Ammon's horn (tissue), 1 donor: ENCODE measurements at regions not wholly inside any gene's neighbourhood (a gene's known extent, or its start where the extent isn't known, plus 50 kb on each side); places are given as distances from the start of the nearest gene placed in this dataset.

ENCODE experiments used
- DNase-seq: peaks from one replicate; pipeline ENCODE4 v3.0.0-alpha.2; 2016; ENCODE audit warnings: low spot score

DNA sequence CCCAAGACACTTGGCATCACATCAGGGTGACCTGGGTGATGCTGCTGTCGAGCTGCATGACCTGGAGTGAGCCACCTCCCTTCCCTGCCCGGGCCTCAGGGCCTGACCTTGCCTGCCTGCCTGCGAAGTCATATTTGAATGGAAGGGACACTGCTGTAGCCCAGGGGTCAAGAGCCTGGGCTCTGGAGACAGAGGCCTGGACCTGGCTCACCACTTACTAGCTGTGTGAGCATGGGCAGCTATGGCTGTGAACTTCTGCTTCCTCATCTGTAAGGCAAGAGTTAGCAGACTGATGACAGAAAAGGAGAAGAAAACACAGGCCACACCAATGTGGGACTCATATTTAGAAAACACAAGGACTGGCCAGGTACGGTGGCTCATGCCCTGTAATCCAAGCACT, 118.7 kb downstream of the ZFP36L2 start:
- DNase-seq, result peak; percentile 58

DNA sequence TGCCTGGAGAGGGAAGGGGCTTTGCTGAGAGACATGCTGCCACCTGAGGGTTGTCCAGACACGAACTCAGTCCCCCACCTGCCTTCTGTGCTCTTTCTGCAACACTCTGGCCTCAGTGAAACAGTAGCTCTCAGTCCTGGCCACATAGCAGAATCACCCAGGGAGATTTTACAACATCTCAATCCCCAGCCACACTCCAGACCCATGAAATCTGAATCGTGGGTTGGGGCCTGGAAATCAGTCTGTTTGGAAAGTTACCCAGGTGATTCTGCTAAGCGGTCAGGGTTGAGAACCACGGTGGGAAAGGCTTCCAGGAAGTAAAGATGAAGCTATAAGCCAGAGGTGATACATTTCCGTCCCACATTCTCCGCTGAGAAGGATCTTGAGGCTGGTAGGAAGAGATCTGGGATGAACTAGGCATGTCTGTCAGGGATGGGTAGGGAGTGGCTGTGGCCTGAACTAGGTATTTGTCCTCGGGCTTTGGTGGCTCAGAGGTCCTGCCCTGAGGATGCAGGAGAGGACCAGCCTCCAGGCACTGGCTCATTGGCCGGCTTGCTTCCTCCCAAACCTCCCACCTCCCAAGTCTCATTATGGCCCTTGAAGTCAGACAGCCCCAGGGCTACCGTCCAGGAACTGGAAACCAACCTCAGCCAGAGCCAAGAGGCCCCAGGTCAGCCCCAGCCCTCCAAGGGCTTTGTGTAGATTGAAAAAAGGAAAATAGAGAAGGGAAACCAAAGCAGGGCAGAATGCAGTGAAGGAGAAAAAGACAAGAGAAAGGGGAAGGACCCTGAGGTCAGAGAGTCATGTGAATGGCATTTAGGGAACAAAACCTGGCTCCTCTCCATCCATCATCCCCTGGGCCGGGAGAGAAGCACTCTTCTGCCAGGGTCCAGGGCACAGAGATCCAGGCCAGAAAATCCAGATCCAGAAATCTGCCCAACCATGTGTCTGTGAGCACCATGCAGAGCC, 119.6 kb downstream of the ZFP36L2 start:
- DNase-seq, result peak; percentile 81

DNA sequence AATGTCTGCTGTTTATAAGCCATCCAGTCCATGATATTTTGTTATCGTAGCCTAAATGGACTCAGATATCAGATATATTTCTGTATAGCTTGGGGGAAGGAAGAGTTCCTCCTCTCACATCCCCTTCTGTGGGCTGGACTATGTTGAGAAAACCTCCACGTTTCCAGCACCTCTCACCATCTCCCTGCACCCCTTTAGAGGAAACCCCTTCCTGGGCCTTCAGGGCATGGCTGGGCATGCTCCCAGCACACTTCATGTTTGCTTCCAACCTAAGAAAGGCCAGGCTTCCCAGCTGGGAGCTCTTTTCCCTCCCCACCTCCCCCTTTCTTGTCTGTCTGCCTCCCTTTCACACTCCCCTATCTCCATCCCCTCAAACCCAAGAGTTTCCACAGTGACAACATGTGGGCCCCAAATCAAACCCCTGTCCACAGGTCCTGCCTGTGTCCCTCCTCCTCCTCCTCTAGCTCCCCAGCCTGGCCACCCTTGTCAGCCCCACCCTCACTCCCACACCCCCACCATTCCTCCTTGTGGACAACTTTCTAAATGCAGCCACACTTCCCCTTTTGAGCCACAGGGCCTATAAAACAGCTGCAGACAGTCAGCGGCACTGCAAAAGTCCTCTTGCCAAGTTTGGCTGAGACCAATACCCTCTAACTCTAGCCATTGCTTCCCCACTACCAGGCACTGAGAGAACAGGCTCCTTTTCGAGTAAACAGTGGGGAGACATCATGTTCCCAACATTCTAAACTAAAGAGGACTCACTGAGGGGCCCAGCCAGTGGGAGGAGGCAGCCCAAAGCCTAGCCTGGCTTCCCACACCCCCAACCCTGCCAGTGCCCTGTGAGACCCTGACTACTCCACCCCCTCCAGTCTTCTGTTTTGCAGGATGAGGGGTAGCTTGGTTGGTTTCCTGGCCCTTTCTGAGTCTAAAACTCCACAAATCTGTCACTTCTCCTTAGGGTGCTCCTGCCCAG, 120.5 kb downstream of the ZFP36L2 start:
- DNase-seq, result peak; percentile 74

DNA sequence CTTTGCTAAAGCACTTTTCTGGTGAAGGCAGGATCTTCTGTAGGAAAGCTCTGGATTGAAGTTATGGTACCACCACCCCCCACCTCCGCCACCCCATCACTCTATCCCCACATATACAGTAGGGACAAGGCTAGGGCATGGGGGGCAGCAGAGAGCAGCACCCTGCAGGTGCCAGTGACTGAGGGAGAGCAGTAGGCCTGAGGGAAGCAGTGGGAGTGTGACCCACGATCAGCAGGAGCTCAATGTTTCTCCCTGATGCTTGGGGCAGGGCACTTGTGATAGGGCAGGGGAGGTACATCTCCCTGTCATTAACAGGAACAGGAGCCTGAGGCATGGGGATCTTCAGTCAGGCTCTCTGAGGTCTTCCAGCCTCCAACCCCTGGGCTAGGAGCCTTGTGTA, 121.6 kb downstream of the ZFP36L2 start:
- DNase-seq, result no peak

DNA sequence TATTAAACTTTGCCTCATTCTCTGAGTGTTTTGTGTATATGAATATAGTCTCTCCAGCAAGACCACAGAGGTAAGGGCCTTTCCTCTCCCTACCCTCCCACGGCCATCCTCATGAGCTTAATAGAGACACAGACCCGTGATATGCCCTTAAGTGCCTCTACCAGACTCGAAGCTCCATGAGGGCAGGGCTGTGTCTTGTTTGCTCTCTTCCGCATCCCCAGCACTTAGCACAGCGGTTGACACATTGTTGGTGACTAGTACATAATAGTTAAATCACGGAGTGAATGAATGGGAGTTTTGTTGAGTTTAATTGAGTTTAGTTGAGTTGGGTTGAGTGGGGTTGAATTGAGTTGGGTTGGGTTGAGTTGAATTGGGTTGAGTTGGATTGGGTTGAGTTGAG, 122.3 kb downstream of the ZFP36L2 start:
- no peak for DNase-seq

DNA sequence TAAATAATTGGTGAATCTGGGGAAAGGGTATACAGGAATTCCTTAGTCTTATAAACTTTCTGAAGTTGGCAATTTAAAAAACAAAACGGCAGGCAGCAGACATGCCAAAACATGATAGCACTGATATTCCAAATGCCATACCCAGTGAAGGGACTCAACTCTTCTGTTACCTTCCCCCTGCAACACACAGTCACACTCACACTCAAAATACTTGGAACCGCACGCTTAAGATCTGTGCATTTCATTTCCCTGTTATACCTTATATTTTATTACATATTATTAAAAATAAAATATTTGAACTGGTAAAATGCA, 123.4 kb downstream of the ZFP36L2 start:
- DNase-seq, result no peak

DNA sequence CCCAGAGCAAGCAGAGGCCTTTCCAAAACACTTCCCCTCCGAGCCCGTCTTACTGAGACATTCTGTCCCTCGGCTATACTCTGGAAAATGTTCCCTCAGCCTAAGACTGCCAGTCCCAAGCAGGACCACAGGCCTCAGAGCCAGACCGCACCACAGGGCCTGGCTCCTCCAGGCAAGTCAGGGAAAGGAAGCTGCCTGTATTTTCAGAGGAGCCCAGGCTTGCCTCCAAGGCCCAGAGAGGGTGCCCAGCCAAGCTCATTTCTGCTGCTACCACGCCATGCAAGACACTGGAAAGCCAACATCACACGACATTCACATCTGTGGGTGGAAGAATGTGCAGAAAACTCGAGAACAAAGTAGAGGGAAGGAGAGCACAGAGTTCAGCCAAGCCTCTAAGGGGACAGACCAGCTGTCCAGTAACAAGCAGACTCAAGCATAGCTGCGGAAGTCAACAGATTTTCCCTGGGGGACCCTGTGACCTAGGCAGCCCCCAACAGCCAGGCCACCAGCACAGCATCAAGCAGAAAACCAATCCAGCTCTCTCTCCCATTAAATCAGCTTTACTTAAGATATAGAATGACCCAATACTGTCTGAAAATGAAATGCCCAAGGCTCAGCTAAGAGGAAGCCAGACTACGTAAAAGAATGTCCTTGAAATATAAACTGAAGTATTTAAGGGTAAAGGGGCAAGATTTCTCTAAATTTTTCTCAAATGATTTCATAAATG, 123.9 kb downstream of the ZFP36L2 start:
- DNase-seq, result peak; percentile 54

DNA sequence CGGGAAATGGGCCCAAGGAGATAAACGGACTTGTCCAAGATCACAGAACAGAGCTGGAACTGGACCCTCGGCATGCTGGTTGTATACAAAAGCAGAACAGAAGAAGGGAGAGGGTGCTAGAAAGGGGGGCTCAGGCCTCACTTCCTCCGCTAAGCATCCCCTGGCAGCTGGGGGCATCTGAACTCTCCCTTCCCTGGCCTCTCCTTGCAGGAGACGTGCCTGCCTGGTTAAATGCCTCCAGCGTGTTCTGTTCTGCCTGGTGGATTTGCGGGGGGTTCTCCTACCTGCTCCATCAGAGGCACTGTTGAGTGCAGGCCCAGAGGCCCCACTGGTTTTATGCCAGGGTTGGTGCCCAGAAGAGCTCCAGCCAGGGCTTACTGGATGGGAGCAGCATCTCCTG, 124.7 kb downstream of the ZFP36L2 start:
- no peak for DNase-seq

DNA sequence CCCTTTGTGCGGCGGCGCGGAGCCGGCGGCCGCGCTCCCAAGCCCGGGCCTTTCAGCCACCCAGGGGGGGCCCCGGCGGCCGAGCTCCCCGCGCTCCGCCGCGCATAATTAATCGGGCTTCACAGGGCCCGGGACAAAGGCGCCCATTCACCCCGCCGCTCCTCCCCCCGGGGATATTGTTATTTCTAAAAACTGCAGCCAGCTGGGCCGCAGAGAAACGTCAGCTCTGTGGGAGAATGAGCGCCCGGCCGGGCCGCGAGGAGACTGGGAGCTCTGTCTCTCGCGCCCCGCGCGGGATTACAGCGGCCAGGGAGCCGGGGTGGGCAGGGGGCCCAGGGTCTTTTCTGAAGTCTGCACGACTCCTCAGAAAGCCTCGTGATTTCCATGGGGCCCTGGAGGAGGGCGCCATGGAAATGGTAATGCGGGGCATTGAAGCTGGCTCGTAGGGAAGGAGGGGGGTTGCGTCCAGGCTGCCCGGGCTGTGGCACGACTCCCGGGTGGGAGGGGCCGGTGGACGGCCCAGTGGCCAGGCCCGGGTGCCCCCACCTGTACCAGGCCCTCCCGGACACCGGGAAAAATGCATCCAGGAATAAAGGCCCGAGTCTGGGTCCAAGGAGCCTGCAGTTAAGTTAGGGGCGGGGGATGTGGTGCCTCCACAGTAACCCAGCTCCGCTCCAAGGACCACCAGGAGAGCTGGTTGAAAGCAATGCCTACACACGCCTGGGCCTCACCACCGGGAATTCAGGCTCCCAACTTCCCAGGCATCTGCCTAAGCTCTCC, 125.3 kb downstream of the ZFP36L2 start:
- peak; percentile 92 for DNase-seq

DNA sequence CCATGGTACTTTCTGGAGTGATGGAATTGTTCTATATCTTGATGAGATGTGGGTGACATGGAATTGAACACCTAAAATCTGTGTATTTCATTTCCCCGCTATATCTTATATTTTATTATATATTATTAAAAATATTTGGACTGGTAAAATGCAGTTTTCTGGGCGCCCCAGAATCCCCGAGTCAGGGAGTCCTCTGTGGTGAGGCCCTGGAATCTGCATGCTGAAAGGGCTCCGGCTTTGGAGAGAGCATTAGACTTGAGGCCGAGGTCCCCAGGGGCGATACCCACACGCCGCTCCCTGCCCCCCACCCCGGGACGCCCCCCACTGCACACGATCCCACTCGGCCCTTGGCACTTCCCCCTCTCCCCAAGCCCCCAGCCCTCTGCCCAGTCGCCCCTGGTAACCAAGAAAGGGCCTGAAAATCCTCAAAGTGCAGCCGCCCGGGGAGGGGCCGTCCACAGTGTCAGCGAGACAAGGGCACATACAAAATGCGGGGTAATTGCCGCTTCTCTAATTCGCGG, 126.0 kb downstream of the ZFP36L2 start:
- no peak for DNase-seq

DNA sequence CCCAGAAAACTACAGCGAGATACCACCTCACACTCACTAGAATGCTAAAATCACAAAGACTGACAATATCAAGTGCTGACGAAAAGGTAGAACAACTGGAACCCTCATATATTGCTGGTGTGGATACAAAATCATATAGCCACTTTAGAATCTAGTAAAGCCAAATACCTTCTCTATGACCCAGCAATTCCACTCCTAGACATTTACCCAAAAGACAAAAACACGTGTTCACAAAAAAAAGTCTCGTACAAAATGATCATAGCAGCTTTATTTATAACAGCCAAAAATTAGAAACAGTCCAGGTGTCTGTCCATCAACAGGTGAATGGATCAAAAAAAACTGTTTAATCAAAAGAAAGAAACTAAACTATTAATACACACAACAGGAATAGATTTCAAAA, 126.6 kb downstream of the ZFP36L2 start:
- no peak for DNase-seq

DNA sequence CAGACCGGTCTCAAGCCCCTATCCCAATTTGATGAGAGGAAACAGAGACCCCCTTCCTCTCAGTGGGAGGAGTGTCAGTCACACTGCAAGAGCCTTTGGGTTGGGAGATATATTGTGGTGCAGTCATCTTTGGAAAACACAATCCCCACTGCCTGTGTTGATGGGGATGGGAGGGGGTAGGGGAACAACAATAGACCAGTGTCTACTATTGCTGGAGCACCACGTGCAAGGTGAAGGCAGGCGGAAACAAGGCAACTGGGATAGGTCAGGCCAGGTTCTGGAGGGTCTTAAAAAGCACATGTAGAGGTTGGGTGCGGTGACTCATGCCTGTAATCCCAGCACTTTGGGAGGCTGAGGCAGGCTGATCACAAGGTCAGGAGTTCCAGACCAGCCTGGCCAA, 127.9 kb downstream of the ZFP36L2 start:
- DNase-seq, result no peak

DNA sequence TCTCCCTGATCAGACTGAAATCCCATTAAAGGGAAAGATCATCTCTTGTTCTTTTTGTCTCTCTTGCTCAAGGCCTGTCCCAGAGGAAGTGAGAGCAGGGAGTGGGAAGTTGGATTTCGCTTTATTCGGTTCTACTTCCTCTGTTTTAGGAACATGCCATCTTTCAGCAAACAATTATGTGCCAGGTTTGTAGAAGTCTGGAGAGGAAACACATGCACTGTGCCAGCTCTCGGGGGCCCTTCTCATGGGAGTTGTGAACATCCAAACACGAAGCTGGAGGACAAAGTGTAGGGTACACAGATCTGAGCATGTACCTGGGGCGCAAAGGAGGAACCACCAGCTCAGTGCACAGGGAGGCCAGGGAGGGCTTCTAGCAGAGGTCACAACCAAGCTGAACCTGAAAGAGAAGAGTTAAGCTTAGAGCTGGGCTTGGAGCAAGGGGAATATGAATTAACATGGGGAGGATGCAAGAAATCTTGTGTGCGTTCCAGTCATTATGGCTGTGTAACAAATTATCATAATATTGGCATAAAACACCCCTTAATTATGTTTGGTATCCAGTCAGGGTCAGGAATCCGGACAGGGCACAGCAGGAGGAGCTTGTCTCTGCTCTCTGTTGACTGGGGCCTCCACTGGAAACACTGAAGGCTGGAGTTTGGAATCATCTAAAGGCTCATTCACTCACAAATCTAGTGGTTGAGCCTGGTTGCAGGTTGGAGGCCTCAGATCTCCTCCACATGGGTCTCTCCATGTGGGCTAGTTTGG, 128.6 kb downstream of the ZFP36L2 start:
- DNase-seq, result peak; percentile 65

DNA sequence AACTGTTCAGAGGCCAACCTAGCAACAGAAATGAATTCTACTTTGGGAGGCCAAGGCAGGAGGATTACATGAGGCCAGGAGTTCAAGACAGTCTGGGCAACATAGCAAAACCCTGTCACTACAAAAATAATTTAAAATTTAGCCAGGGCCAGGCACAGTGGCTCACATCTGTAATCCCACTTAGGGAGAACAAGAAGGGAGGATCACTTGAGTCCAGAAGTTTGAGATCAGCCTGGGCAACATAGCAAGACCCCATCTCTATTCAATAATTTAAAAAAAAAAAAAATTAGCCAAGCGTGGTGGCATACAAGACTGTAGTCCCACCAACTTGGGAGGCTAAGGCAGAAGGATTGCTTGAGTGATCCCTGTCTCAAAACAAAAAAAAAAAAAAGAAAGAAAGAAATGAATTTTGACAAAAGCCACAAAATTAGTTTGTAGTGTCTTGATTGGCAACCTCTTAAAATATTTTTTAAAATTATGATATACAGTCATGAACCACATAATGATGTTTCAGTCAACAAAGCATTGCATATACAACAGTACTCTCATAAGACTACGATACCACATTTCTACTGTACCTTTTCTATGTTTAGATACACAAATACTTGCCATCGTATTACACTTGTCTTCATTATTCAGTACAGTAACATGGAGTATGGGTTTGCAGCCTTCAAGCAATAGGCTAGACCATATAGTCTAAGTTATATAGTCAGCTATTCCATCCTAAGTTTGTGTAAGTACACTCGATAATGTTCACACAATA, 130.7 kb downstream of the ZFP36L2 start:
- no peak for DNase-seq

DNA sequence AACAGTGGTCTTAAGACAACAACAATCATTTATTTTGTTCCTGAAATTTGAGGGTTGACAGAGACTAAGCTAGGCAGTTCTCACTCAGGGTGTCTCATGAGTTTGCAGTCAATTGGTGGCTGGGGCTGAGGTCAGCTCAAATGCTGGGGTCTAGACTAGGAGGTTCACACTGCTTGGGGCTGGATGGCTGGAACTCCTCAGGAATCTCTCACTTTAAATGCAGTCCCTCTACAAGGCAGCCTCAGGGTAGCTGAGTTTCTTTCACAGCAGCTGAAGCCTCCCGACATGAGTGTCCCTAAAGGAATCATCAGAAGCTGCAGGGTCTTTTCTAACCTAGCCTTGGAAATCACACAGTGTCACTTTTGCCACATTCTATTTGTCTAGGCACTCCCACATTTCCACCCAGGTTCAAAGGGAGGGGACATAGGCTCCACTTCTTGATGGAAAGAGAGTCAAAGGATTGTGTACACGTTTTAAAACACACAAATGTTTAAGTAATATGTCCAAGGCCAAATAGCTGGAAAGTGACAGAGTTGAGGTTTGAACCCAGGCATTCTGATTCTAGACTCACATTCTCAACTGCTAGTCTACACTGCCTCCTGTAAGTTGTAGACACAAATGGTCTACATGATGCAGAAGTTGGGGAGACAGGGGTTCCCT, 133.8 kb downstream of the ZFP36L2 start:
- no peak for DNase-seq

DNA sequence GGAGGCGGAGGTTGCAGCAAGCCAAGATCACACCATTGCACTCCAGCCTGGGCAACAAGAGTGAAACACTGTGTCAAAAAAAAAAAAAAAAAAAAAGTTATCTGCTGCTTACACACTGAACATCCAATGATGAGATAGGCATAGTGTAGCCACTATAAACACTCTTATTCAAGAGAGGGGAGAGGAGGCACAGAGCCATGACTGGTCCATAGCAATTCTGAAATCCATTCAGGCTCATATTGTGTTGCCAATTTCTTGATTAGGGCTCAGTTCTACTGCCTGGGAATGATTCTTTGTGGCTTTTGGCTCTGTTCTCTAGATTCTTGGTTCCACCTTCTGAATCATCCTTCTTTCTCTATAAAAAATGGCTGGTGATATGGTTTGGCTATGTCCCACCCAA, 136.1 kb downstream of the ZFP36L2 start:
- no peak for DNase-seq

DNA sequence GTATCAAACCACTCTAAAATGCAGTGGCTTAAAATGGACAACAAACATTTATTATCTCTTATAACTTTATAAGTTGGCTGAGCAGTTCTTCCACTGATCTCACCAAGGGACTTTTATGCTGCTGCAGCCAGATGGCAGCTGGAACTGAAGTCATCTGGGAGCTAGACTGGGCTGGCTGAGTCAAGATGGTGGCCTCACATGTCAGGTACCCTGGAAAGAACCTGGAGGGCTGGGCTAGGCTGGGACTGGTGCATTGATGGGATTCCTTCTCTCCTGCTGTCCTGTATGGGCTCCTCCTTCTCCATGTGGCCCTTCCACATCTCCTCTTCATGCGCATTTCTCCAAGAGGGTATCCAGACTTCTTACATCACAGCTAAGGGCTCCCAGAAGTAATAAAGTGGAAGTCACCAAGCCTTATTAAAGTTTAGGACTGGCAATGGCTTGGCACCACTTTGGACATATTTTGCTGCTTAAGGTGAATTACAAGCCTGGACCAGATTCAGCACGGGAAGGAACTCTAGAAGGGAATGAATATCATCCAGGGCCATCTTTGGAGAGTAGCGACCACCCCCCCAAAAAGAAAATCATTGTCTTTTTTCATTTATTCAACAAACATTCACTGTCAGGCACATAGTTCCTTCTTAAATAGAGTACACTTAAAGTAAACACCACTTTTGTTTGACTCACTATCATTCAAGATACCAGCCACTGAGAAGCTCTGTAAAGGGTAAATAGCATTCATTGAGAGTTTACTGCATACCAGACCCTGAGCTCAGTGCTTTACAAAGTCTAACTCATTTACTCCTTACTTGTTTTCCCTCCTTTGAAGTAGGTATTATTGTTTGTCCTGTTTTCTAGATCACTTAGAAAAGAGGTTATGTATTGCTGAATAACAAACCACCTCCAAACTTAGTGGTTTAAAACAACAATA, 138.0 kb downstream of the ZFP36L2 start:
- DNase-seq, result no peak

DNA sequence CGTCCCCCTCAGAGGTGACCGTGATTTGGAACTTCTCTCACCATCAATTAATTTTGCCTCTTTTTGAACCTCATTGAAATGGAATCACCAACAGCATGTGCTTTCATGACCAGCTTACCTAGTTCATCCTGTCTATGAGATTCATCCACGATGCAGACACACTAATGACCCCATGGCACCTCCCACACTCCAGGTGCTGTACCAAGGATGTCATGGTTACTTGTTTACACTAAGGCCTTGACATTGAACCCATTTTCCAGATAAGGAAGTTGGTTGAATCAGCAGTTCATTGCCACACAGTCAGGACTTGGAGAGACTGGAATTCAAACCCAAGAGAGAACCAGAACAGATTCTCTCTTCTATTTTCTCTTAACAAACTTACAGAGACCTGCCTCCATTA, 139.0 kb downstream of the ZFP36L2 start:
- DNase-seq, result no peak
